ENCODE measurements at regions not wholly inside any gene's neighbourhood (a gene's known extent, or its start where the extent isn't known, plus 50 kb on each side); places are given as distances from the start of the nearest gene placed in this dataset.

DNA sequence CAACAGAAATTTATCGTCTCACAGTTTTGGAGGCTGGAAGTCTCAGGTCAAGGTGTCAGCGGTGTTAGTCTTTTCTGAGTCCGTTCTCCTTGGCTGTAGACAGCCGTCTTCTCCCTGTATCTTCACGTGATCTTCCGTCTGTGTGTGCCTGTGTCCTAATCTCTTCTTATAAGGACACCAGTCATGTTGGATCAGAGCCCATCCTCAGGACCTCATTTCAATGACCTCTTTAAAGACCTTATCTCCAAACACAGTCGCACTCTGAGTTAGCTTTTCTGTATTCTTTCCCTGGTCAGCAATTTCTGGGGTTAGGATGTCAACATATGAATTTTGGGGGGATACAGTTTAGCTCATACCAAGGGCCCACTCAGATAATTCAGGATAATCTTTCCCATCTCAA is 247.7 kb downstream of the PRDM2 start:
- no peak overlapping the region for H3K27ac Mint-ChIP-seq
- DNase-seq, result no peak
- H3K9me3 Mint-ChIP-seq, result peaks cover 4% of the 10 kb centered on the region
- no peaks in the 10 kb centered on the region for H3K36me3 Mint-ChIP-seq
- H3K4me3 Mint-ChIP-seq, result no peak overlapping the region
- H3K27me3 Mint-ChIP-seq, result no peaks in the 10 kb centered on the region
- H3K4me1 Mint-ChIP-seq, result no peaks in the 10 kb centered on the region

DNA sequence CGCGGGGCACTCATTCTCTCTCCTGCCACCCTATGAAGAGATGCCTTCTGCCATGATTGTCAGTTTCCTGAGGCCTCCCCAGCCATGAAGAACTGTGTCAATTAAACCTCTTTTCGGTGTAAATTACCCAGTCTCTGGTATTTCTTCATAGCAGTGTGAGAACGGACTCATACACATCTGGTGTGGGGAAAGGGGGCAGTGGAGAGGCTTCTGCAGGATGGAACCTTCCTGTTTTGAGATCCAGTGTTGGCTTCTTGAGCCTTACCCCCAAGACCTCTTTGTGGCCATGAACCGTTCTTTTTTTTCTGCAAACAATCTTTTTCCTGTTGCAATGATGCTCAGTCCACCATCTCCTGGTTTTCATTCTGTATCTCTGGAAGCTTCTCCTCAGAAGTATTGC is 248.4 kb downstream of the PRDM2 start:
- no peak overlapping the region for H3K4me3 Mint-ChIP-seq
- no peaks in the 10 kb centered on the region for H3K36me3 Mint-ChIP-seq
- no peaks in the 10 kb centered on the region for H3K27me3 Mint-ChIP-seq
- H3K27ac Mint-ChIP-seq, result no peak overlapping the region
- no peaks in the 10 kb centered on the region for H3K9me3 Mint-ChIP-seq
- no peak for DNase-seq
- H3K4me1 Mint-ChIP-seq, result no peaks in the 10 kb centered on the region

DNA sequence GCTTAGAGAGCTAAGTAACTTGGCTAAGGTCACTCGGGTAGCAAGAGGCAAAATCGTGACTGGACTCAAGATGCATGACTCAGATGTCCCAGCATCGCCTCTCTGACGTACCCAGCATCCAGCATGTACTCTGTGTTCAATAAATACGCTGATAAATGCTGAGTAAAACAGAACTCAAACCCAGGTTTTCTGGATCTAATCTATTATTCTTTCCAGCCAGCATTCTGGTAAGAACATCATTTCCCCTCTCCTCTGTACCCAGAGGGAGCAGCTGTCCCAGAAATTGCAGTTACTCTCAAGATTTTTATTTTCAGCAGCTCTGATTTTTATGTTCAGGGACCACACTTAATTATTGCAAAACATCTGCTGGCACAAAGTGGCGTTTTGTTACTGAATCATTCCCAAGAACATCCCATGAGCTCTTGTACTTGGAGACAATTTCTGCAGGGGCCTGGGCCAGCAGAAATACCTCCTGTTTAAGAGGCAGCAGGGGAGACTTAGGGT is 249.0 kb downstream of the PRDM2 start:
- no peak overlapping the region for H3K4me3 Mint-ChIP-seq

DNA sequence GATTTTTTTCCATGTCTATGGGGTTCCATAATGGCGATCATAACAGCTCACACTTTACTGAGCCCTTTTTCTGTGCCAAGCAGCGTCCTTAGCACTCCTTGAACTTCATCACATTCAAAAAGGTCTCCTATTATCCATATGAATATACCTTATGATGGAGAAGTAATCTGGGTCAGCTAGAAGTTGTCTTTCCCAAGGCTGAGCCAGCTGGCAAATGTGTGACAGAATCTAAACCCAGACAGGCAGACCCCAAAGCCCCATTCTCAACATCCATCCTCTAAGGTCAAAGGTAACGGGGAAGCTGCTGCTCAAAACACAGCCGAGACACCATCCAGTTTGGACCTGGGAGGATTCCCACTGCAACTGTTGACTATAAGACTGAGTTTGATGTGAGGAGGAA is 249.6 kb downstream of the PRDM2 start:
- no peaks in the 10 kb centered on the region for H3K9me3 Mint-ChIP-seq
- DNase-seq, result no peak
- H3K27ac Mint-ChIP-seq, result no peak overlapping the region
- no peaks in the 10 kb centered on the region for H3K27me3 Mint-ChIP-seq
- no peak overlapping the region for H3K4me3 Mint-ChIP-seq
- H3K4me1 Mint-ChIP-seq, result no peaks in the 10 kb centered on the region
- no peaks in the 10 kb centered on the region for H3K36me3 Mint-ChIP-seq

More for the DNA sequence above, 249.0 kb downstream of the PRDM2 start:
- no peak for DNase-seq
- Mint-ChIP-seq H3K4me1 (no peaks in the 10 kb centered on the region), H3K9me3 (no peaks in the 10 kb centered on the region), H3K36me3 (no peaks in the 10 kb centered on the region), H3K27me3 (no peaks in the 10 kb centered on the region), H3K27ac (no peak overlapping the region)

DNA sequence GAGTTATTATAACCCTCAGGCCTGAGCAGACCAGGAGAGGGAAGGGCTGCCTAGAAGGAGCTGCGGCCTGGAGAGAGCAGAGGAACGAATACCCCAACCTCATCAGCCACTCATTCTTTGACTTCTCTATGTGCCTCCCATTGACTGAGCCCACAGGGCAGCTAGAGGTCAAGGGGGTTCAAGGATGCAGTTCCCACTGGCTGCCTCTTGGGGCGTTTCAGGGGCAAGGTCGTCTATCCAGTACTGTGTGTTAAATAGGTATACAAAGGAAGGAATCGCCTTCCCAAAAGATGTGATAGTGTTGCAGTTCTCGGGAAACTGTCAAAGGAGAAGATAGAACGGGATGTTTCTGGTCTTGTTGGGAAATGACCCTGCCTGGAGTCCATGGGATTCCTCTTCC is 250.6 kb downstream of the PRDM2 start:
- no peak for DNase-seq

DNA sequence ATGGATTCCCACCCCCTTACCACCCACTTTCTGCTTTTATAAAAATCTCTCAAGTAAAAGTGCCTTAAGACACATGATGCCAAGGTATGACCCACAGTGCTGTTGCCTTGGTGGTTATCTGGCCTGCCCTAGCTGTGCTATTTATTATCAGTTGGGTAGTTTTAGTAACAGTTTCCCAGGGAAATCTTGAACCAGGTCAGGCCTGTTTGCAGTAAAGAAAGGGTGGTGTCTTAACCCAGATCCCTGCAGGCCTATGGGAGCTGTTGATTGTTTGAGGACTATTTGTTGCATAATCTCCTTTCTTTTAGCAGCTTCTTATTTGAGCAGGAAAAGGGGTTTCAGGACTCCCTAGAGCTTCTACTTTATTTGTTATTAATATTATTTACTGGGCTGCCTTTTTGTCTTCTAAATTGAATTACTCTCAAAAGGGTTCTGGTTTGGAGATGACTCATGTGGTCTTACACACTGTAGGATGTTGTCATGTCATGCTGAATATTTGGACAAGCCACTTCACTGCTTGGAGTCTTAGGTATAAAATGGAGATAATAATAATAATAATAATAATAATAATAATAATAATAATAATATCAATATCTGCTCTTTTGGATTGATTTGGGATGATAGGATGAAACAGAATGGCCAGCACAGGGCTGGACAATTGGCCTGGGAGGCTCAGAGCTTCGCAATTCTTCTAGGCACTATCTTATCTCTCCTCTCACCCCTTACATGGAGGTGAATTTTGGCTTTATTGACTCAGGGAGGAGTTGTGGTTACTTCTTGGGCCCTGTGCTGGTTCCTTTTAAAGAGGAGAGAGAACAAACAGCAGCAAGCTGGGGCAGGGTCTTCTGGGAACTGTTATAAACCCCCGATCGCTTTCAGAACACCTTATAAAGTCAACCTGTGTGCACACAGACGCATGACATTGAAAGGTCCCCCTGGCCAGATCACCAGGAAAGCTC is 252.1 kb downstream of the PRDM2 start:
- Mint-ChIP-seq H3K4me1 (no peaks in the 10 kb centered on the region), H3K9me3 (no peaks in the 10 kb centered on the region), H3K27me3 (no peaks in the 10 kb centered on the region), H3K4me3 (no peak overlapping the region), H3K27ac (no peak overlapping the region), H3K36me3 (no peaks in the 10 kb centered on the region)
- DNase-seq, result no peak

More for the DNA sequence above, 250.6 kb downstream of the PRDM2 start:
- Mint-ChIP-seq H3K27me3 (no peaks in the 10 kb centered on the region), H3K36me3 (no peaks in the 10 kb centered on the region), H3K9me3 (no peaks in the 10 kb centered on the region), H3K4me3 (no peak overlapping the region), H3K27ac (no peak overlapping the region), H3K4me1 (no peaks in the 10 kb centered on the region)

DNA sequence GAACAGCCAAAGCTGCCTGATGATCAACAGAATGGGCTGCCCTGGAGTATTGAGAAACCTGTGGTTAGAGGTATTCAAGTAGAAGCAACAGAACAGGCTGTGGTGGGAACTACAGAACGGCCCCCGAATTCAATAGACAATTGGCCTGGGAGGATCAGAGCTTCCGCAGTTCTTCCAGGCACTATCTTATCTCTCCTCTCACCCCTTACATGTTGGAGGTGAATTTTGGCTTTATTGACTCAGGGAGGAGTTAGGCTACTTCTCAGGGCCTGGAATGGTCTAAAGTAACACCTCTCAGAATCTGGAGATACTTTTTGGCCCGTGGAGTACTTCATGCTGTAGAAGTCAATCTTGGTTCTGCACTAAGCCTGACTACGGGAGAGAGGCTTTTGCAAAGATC is 253.0 kb downstream of the PRDM2 start:
- Mint-ChIP-seq H3K9me3 (no peaks in the 10 kb centered on the region), H3K36me3 (no peaks in the 10 kb centered on the region), H3K27ac (no peak overlapping the region), H3K4me1 (no peaks in the 10 kb centered on the region), H3K4me3 (no peak overlapping the region), H3K27me3 (no peaks in the 10 kb centered on the region)
- no peak for DNase-seq

DNA sequence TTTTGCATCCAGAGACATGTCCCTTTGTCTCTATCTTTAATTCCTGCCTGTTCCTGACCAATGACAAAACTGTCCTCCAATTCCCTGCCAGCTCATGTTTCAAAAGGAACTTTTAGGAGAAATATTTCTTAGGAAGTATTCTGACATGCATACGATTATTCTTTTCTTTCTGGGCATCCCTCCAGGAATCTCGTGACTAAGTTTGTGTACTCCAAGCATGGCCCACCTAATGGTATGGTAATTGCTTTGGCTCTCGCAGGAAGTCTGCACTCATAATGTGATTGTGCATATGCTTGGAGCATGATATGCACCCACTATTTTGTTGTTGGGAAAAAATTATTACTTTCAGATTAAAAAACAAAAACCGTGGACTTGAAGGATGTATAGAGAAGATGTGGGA is 256.4 kb downstream of the PRDM2 start:
- DNase-seq, result no peak
- Mint-ChIP-seq H3K27ac (no peak overlapping the region), H3K9me3 (no peaks in the 10 kb centered on the region), H3K27me3 (peaks cover 7% of the 10 kb centered on the region), H3K36me3 (no peaks in the 10 kb centered on the region), H3K4me3 (no peak overlapping the region), H3K4me1 (no peaks in the 10 kb centered on the region)

DNA sequence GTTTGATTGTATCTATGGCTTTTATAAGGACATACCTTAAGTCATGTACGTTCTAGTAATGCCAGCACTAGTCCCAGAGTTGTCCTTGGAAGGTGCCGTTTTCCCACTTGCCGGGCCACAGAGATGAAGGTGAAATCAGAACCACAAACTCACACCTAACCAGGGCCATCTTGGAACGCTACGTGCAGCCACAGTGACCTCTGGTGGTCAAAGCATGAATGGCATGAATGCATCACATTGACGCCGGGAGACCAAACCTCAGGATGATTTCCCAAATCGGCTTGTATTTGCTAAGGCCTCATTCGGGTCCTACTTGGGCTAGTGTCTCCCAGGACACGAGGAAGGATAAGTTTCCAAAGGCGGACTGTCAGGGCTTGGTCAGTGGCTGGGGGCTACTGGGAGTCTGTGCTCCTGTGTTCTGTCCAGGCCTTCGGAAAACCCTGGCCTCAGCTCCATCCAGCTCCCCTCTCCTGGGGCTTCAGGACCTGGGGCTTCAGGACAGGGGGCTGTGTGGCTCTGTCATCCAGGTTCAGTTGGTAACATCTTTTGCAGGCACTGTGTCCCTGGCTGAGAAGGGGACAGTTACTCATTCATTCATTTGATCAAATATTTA is 260.5 kb downstream of the PRDM2 start:
- H3K27me3 Mint-ChIP-seq, result peaks cover 13% of the 10 kb centered on the region
- H3K27ac Mint-ChIP-seq, result no peak overlapping the region
- no peaks in the 10 kb centered on the region for H3K36me3 Mint-ChIP-seq
- peak; percentile 53 for DNase-seq
- H3K4me3 Mint-ChIP-seq, result no peak overlapping the region
- H3K4me1 Mint-ChIP-seq, result no peaks in the 10 kb centered on the region
- H3K9me3 Mint-ChIP-seq, result no peaks in the 10 kb centered on the region

DNA sequence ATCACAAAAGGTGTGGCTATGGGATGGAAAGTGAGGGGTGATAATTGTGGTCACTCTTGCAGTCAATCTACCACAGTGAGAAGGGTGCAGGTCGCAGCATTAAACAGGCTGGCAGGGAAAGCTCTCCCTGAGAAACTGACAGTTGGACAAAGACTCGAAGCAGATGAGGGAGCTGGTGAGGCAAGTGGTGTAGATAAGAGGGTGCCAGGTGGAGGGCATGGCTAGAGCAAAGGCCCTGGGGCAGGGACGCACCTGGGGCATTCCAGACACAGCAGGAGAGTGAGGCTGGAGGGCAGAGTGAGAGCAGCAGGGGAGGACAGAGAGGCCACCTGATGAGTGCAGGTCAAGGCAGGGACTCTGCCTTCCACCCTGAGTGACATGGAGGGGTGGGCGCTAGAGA is 264.8 kb downstream of the PRDM2 start:
- H3K27me3 Mint-ChIP-seq, result peaks cover 13% of the 10 kb centered on the region
- H3K4me1 Mint-ChIP-seq, result no peaks in the 10 kb centered on the region
- H3K9me3 Mint-ChIP-seq, result no peaks in the 10 kb centered on the region
- no peak overlapping the region for H3K4me3 Mint-ChIP-seq
- DNase-seq, result no peak
- no peaks in the 10 kb centered on the region for H3K36me3 Mint-ChIP-seq
- H3K27ac Mint-ChIP-seq, result no peak overlapping the region

DNA sequence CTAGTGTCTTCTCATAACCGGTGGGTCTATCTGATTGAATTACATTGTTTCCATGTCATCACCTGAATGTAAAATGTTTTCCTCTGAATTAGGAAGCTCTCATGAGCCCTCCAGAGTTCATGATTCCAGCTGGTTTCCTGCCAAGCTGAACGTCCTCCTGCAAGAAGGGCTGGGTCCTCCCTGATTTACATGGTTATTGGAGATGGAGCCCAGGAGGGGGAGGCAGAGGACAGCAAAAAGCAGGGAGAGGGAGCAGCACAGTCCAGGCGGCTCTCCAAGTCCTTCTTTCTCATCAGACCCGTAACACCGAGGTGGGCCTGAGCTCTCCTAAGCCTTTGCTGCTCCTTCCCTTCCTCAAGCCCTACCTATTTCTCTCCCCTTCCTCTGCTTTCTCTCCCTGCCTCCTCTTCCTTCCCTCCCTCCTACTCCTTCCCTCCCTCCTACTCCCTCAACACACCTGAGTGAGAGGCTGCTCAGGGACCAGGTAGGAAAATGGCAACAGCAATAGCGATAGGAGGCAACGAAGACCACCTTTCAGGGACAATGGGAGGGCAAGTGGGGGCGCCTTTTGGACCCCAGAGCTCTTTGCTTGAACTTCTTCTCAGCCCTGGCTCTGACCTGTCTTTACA is 265.9 kb downstream of the PRDM2 start:
- Mint-ChIP-seq H3K4me3 (no peak overlapping the region), H3K9me3 (peaks cover 7% of the 10 kb centered on the region), H3K36me3 (peaks cover under 1% of the 10 kb centered on the region), H3K27me3 (peaks cover 9% of the 10 kb centered on the region), H3K27ac (no peak overlapping the region), H3K4me1 (no peaks in the 10 kb centered on the region)
- no peak for DNase-seq

DNA sequence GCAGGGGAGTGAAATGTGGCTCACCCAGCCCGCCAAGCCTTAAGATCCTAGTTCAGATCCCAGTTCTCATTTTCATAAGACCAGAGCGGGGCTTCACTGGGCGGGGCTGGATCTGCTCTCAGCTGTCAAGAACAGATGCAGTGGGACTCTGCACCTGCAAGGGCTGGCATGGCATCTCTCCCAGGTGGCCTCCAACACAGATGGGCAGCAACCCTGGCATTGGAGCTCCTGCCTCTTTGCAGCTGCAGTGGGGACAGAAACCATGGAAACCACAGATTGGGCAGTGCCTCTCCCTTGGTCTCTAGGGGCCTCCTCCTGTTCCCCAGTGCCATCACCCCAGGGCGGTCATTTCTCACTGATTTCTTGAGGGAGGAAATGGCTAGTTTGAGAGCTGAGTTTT is 267.7 kb downstream of the PRDM2 start:
- no peak overlapping the region for H3K4me3 Mint-ChIP-seq
- peaks cover 3% of the 10 kb centered on the region for H3K36me3 Mint-ChIP-seq
- DNase-seq, result no peak
- peaks cover 16% of the 10 kb centered on the region for H3K9me3 Mint-ChIP-seq
- H3K27me3 Mint-ChIP-seq, result peaks cover 4% of the 10 kb centered on the region
- no peaks in the 10 kb centered on the region for H3K4me1 Mint-ChIP-seq
- H3K27ac Mint-ChIP-seq, result no peak overlapping the region

DNA sequence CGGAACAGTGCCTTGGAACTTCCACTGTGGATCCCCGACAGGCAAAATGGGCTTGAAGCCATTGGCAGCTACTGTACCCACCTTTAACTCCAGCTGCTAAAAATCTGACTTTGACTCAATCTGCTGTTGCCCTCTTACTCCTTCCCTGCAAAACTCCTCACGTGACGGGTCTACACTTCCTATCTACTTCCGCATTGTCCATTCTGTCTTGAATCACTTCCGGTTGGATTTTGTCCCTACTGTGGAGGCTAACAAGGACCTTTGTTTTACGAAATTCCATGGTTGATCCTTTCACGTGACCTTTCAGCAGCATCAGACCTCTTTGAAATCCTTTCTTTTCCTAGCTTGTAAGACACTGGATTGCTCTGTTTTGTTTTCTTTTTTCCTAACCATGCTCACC is 268.4 kb downstream of the PRDM2 start:
- H3K36me3 Mint-ChIP-seq, result peaks cover 3% of the 10 kb centered on the region
- peaks cover 2% of the 10 kb centered on the region for H3K27me3 Mint-ChIP-seq
- H3K27ac Mint-ChIP-seq, result no peak overlapping the region
- no peak overlapping the region for H3K4me3 Mint-ChIP-seq
- peaks cover 16% of the 10 kb centered on the region for H3K9me3 Mint-ChIP-seq
- no peaks in the 10 kb centered on the region for H3K4me1 Mint-ChIP-seq
- no peak for DNase-seq

DNA sequence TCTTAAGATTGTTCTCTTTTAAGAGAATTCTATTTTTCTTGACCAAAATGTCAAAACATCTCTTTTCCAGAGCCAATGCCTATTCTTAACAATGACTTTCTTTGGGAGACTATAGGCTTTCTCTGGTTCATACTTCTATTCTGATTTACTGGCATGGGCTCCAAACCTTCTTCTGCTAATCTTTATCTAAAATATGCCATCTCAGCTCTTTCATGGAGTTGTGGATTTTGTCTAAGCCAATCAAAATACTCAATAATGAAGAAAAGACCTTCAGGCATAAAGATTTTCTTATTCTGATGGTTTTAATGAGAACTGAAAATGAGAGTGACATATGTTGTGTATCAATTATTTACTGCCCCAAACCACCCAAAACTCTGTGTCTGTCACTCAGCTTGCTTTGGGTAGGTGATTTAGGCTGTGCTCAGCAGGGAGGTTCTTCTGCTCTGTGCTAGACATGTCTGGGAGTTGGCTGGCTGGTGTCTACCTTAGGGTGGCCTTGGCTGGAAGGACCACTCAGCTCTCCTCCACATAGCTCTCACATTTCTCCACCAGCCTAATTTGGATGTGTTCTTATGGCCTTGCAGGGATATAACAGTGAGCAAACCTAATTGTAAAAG is 270.8 kb downstream of the PRDM2 start:
- peaks cover 3% of the 10 kb centered on the region for H3K36me3 Mint-ChIP-seq
- H3K9me3 Mint-ChIP-seq, result peaks cover 16% of the 10 kb centered on the region
- H3K27me3 Mint-ChIP-seq, result peaks cover 9% of the 10 kb centered on the region
- DNase-seq, result no peak
- H3K4me3 Mint-ChIP-seq, result no peak overlapping the region
- H3K27ac Mint-ChIP-seq, result no peak overlapping the region
- no peaks in the 10 kb centered on the region for H3K4me1 Mint-ChIP-seq

DNA sequence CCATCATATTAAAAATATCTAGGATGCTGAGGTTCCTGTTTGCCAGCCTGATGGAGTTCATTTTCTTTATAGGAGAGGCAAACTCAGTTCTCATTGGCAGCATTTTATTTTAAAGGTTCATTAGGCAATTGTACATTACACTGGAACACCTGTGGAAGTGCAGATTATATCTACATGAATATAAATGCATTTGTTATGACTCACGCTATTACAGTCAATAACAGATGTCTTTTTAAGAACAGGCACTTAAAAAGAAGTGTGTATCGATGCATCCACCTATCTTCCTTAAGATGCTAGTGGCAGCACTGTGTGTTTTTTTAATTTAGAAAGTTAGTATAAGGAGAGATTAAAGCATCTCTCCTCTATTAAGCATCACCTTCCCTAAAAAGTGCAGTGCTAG is 276.5 kb downstream of the PRDM2 start:
- H3K27ac Mint-ChIP-seq, result no peak overlapping the region
- no peak for DNase-seq
- H3K4me1 Mint-ChIP-seq, result no peaks in the 10 kb centered on the region
- no peak overlapping the region for H3K4me3 Mint-ChIP-seq
- no peaks in the 10 kb centered on the region for H3K36me3 Mint-ChIP-seq
- H3K9me3 Mint-ChIP-seq, result peaks cover 3% of the 10 kb centered on the region
- H3K27me3 Mint-ChIP-seq, result peaks cover 12% of the 10 kb centered on the region

Measured in activated naive CD8-positive, alpha-beta T cell treated with anti-CD3 and anti-CD28 coated beads for 36 hours (primary cell).